Stimulated activated CD4-positive, alpha-beta T cell treated with anti-CD3 and anti-CD28 coated beads, Interleukin-4, amount 100 ng/mL, for 1 hour (primary cell): ENCODE measurements at regions not wholly inside any gene's neighbourhood (a gene's known extent, or its start where the extent isn't known, plus 50 kb on each side); places are given as distances from the start of the nearest gene placed in this dataset.

ENCODE experiments used
- DNase-seq: peaks from one replicate; pipeline ENCODE4 v3.0.0-alpha.2; 2020

DNA sequence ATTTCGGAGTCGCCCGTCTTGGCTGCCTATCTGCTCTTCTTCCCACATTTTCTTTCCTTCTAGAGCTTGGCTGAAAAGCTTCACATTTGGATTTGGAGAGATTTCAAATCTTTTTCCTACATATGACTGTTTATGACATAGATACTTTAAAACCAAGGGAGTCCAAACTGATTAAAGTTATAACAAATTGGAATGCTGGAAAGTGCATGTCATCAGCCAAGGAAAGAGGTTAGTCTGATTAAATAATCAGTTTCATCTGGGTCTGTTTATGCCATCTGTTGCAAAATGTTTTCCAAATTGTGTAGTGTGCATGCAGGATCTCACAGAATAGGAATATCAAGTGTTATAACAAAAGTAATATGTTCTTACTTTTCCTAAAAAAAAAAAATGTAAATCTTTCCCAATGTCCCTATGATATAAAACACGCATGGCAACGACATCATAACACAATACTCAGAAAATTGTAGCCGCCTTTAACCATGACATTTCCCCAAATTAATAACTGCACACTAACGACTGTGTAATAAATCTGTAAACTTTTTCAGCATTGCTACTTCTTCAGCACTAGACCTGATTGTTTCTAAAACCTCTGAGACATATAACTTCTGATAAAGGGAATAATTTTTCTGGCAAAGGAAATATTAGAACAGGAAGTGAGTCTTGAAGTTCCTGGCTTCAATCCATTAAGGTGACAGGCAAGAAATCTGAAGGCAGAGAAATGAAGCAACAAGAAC is 230.2 kb upstream of the FOXQ1 start:
- no peak for DNase-seq

- DNase-seq, result no peak
These were observed 231.2 kb upstream of the FOXQ1 start for GRCh38 chr6:1080453-1081337.

- no peak for DNase-seq
These were observed 232.4 kb upstream of the FOXQ1 start for GRCh38 chr6:1079525-1079924.

GRCh38 chr6:1077478-1078416 is 234.2 kb upstream of the FOXQ1 start:
- no peak for DNase-seq

DNA sequence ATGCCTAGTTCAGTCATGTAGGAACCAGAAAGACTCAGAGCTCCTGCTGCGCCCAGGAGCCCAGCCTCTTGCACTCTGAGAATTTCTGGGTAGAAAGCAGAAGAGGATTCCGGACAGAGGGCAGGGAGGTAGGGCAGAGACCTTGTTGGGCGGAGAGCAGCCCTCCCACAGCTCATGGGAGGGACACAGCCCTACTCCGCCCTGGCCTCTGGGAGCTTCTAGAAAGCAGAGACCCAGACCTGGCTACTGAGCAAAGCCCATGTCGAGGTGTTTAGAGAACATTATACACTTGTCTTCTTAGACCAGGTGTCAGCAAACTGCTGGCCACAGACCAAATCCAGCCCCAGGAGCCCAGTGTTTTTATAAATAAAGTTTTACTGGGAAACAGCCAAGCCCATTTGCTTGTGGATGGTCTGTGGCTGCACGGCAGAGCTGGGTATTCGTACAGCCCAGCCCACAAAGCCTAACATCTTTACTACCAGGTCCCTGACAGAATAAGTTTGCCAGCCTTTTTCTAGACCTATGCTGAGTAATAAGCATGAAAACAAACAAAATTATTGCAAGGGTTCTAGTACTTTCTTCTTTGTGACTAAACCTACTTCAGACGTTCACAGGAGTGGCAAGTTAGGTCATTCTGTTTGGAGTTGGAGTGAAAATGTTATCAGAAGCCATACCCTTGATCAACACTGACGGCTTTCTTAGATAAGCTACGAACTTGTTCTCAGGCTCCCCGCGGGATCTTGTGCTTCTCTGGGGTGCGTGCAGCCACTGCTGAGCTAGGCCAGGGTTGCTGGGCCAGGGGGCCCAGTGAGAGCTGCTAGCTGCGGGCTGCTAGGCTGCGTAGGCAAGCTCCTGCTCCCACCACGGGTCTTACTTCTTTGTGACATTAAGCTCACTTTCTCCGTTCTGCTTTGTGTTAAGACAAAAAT is 235.1 kb upstream of the FOXQ1 start:
- DNase-seq, result no peak

DNA sequence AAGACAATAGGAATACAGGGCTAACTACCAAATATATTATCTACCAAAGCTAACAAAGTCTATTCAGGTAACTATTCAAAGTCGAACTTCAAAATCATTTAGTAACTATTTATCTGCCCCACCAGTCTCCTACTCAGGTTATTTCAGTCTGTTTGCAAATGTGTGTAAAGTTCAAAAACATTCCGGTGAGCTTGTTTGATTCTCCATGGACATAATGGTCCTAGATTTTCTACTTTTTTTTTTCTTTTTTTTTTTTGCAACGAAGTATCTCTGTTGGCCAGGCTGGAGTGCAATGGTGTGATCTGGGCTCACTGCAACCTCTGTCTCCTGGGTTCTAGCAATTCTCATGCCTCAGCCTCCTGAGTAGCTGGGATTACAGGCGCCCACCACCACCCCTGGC is 236.0 kb upstream of the FOXQ1 start:
- no peak for DNase-seq

- no peak for DNase-seq
These were observed 236.5 kb upstream of the FOXQ1 start for GRCh38 chr6:1075444-1075843.

DNA sequence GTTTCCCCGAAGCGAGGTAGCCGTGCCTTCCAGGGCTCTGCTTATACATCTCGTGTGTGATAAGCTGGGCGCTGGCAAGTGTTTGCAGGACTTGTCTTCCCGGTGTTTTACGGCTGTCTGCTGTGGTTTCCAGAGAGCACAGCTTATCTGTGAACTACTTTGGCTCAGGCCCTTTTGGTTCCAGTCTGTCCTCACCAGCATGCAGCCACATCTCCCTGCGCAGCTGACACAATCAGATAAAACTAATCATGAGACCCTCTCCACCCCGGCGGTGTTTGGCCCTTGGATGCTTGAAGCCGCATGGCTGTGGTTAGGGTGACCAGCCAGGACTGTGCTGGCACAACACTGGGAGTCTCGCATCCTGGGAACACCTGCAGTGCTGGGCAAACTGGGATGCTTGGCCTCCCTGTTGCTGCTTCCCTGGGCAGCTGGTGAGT is 241.8 kb upstream of the FOXQ1 start:
- DNase-seq, result no peak

DNA sequence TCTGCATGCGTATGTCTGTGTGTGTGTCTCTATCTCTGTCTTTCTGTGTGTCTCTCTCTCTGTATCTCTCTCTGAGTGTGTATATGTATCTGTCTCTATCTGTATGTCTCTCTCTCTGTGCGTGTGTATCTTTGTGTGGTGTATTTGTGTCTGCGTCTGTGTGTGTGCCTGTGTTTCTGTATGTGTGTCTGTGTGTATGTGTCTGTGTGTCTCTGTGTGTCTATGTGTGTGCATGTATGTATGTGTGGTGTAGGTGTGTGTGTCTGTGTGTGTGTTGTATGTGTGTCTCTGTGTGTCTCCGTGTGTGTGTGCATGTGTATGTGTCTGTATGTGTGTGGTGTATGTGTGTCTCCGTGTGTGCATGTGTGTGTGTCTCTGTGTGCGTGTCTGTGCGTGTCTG is 243.0 kb upstream of the FOXQ1 start:
- no peak for DNase-seq

GRCh38 chr6:1068068-1068467 is 243.8 kb upstream of the FOXQ1 start:
- no peak for DNase-seq

GRCh38 chr6:1067346-1067745 is 244.6 kb upstream of the FOXQ1 start:
- DNase-seq, result no peak

GRCh38 chr6:1066449-1067090 is 245.3 kb upstream of the FOXQ1 start:
- DNase-seq, result no peak

DNA sequence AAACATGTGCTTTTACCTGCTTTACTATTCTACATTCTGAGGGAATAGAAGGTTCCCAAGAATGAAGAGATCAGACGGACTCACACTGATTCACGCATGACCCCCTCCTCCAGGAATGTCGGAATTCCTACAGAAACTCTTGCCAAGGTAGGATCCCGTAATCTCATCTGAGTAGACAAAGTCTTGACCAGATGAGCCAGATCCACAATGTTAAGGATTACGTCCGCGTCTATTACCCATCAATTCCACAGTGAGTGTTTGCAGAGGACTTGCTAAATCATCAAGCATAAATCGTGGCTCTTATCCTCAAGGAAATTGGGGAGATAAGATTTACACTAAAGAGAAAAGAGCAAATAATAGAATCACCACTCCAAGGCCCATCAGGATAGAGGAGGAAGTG is 245.9 kb upstream of the FOXQ1 start:
- no peak for DNase-seq

DNA sequence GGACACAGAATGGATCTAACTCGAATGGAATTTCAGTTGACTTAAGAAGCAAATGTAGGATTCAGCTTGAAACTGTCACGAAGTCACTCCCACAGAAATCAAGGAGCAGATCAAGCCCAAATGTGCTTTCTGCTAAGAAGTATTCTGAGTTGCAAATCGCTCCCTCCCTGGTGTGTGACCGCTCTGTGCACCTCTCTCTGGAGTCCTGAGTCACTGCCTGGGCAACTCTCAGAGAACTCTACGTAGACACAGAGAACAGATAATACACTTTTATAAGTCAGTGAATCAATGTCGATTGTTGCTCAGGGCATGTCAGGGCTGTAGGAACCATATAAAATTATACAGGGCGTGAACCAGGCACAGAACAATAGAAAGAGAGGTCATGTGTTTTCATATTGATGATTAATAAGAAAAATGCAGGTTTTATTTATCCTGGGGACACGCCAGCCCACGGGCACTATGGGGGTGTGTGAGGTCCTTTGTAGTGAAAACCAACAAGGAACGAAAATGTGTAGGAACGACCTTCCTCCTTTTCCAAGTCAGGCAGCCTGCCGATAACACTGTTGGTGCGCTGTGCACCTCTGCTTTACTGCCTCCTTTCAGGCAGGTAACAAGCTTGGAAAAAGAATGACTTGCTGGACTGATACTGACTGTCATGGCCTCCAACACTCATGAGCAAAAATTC is 248.1 kb upstream of the FOXQ1 start:
- DNase-seq, result no peak

GRCh38 chr6:1062786-1063545 is 248.9 kb upstream of the FOXQ1 start:
- DNase-seq, result no peak

- no peak for DNase-seq
These were observed 252.3 kb upstream of the FOXQ1 start for GRCh38 chr6:1059596-1059995.

GRCh38 chr6:1057490-1058135 is 254.3 kb upstream of the FOXQ1 start:
- DNase-seq, result no peak

GRCh38 chr6:1055015-1055921 is 256.6 kb upstream of the FOXQ1 start:
- DNase-seq, result no peak
